HFFc6 (cell line): ENCODE measurements at regions not wholly inside any gene's neighbourhood (a gene's known extent, or its start where the extent isn't known, plus 50 kb on each side); places are given as distances from the start of the nearest gene placed in this dataset.

Source experiments
- DNase-seq: peaks from one replicate; pipeline ENCODE4 v3.0.0-alpha.2; 2018
- H3K27ac Mint-ChIP-seq: 2 replicates; pipeline ENCODE4 v1.8.0; 2020; ENCODE audit warnings: mild to moderate bottlenecking, mixed read lengths
- H3K27me3 Mint-ChIP-seq: 2 replicates; pipeline ENCODE4 v1.8.0; 2021; ENCODE audit warnings: mild to moderate bottlenecking, moderate library complexity, mixed read lengths; ENCODE audit not compliant: insufficient read depth
- H3K36me3 Mint-ChIP-seq: 2 replicates; pipeline ENCODE4 v1.8.0; 2021; ENCODE audit warnings: low read depth, mixed read lengths
- H3K4me1 Mint-ChIP-seq: 2 replicates; pipeline ENCODE4 v1.8.0; 2020; ENCODE audit warnings: low read depth, mixed read lengths
- H3K4me3 Mint-ChIP-seq: 2 replicates; pipeline ENCODE4 v1.8.0; 2020; ENCODE audit warnings: mild to moderate bottlenecking, moderate library complexity, mixed read lengths
- H3K9me3 Mint-ChIP-seq: 2 replicates; pipeline ENCODE4 v1.8.0; 2020; ENCODE audit warnings: mild to moderate bottlenecking, mixed read lengths
- CTCF ChIP-seq: fragments of 200-600 bp; sonication (generic); IDR thresholded peaks from 2 replicates; pipeline ENCODE4 v1.5.0; 2021; ENCODE audit warnings: antibody characterized with exemption, mild to moderate bottlenecking

- Mint-ChIP-seq H3K4me3 (peak overlapping the region; percentile 84), H3K36me3 (0 out of 2 replicates have a peak, but pooled peaks cover 9% of the 10 kb centered on the region), H3K27ac (peak overlapping the region; percentile 98), H3K4me1 (peaks cover 69% of the 10 kb centered on the region), H3K9me3 (no peaks in the 10 kb centered on the region), H3K27me3 (no peaks in the 10 kb centered on the region; the same call in none of the 2 replicates)
- peak; percentile 46 for TF ChIP-seq CTCF
- DNase-seq: peak; percentile 93
These were observed 235.1 kb upstream of the ZNF217 start for GRCh38 chr20:53828682-53829254.

- 0 out of 2 replicates have a peak, but pooled peaks cover 9% of the 10 kb centered on the region for H3K36me3 Mint-ChIP-seq
- H3K4me3 Mint-ChIP-seq: peak overlapping the region; percentile 84
- H3K27ac Mint-ChIP-seq: peak overlapping the region; percentile 98
- DNase-seq: peak; percentile 95
- TF ChIP-seq CTCF: no peak
- H3K9me3 Mint-ChIP-seq: no peaks in the 10 kb centered on the region
- H3K4me1 Mint-ChIP-seq: peaks cover 65% of the 10 kb centered on the region
- no peaks in the 10 kb centered on the region; the same call in none of the 2 replicates for H3K27me3 Mint-ChIP-seq
These were observed 234.5 kb upstream of the ZNF217 start for GRCh38 chr20:53828088-53828681.

GRCh38 chr20:53827292-53828087, 233.9 kb upstream of the ZNF217 start:
- Mint-ChIP-seq H3K9me3 (no peaks in the 10 kb centered on the region), H3K27ac (peak overlapping the region; percentile 98), H3K4me3 (peak overlapping the region; percentile 84), H3K27me3 (peaks cover 5% of the 10 kb centered on the region), H3K36me3 (0 out of 2 replicates have a peak, but pooled peaks cover 7% of the 10 kb centered on the region), H3K4me1 (peaks cover 64% of the 10 kb centered on the region)
- TF ChIP-seq CTCF: no peak
- no peak for DNase-seq

GRCh38 chr20:53826597-53827291, 233.1 kb upstream of the ZNF217 start:
- TF ChIP-seq CTCF: no peak
- peaks cover 57% of the 10 kb centered on the region for H3K4me1 Mint-ChIP-seq
- peak overlapping the region; percentile 98 for H3K27ac Mint-ChIP-seq
- peaks cover 6% of the 10 kb centered on the region for H3K27me3 Mint-ChIP-seq
- H3K4me3 Mint-ChIP-seq: peak overlapping the region; percentile 84
- no peaks in the 10 kb centered on the region for H3K36me3 Mint-ChIP-seq
- H3K9me3 Mint-ChIP-seq: no peaks in the 10 kb centered on the region
- no peak for DNase-seq

GRCh38 chr20:53826090-53826489, 232.5 kb upstream of the ZNF217 start:
- Mint-ChIP-seq H3K36me3 (no peaks in the 10 kb centered on the region), H3K27me3 (peaks cover 6% of the 10 kb centered on the region), H3K27ac (peak overlapping the region; percentile 98), H3K4me3 (no peak overlapping the region), H3K9me3 (no peaks in the 10 kb centered on the region), H3K4me1 (peaks cover 55% of the 10 kb centered on the region)
- TF ChIP-seq CTCF: no peak
- DNase-seq: no peak
